Stomach (tissue), 4 donors: ENCODE measurements at regions not wholly inside any gene's neighbourhood (a gene's known extent, or its start where the extent isn't known, plus 50 kb on each side); places are given as distances from the start of the nearest gene placed in this dataset.

Experiments used
- POLR2A ChIP-seq, 4 donors: fragments of 450-650 bp; IDR thresholded peaks; one replicate each; pipeline ENCODE4 v1.6.1; 2016; ENCODE audit warnings: antibody characterized with exemption in 4 of 4, control low read depth in 2 of 4, mild to moderate bottlenecking in 1 of 4, moderate library complexity in 1 of 4
- POLR2AphosphoS5 ChIP-seq, 3 donors: sonication (generic); formaldehyde crosslinking; IDR thresholded peaks; one replicate each; pipeline ENCODE4 v1.6.1; 2016; ENCODE audit warnings: antibody characterized with exemption in 3 of 3
- TF ChIP-seq, protein P1 (sequence below), 7 experiments: fragments of 450-650 bp in 4 of 7; fragments of 200-600 bp in 3 of 7; sonication (generic) in 3 of 7; IDR thresholded peaks; one replicate each; pipeline ENCODE4 v1.5.1; 2016 to 2019; ENCODE audit warnings: antibody characterized with exemption in 7 of 7, control low read depth in 2 of 7, mild to moderate bottlenecking in 1 of 7

DNA sequence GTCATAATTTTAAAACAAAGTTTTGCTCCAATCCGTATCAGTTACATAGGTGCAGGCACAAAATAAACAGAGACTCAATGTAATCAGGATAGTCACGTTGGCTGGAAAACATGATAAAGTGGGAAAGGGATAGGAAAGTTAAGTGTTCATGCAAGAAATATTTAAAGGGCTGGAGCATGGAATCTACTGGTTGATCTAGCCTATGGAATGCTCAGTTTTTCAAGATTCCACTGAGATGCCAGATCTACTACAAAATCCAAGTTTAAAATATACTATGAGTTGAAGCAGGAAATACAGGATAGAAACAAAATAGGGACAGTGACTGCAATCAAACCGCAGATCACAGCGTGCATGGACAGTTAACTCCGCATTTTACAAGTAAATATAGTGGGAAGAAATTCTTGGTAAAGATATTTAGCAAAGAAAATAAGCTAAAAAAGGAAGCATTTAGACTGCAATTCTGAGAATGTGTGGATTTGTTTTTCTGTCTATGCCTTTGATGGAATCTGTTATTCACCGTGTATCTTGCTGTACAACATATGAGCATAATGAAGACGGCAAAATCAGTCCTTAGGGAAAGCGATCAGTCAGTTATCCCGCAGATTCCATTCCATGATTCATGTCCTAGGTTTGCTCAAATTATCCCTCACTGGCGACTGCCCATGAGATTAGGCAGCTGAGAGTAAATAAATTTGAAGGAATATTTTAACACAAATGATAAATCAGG, 1044.3 kb downstream of the FLRT2 start:
- TF ChIP-seq, protein P1, sequence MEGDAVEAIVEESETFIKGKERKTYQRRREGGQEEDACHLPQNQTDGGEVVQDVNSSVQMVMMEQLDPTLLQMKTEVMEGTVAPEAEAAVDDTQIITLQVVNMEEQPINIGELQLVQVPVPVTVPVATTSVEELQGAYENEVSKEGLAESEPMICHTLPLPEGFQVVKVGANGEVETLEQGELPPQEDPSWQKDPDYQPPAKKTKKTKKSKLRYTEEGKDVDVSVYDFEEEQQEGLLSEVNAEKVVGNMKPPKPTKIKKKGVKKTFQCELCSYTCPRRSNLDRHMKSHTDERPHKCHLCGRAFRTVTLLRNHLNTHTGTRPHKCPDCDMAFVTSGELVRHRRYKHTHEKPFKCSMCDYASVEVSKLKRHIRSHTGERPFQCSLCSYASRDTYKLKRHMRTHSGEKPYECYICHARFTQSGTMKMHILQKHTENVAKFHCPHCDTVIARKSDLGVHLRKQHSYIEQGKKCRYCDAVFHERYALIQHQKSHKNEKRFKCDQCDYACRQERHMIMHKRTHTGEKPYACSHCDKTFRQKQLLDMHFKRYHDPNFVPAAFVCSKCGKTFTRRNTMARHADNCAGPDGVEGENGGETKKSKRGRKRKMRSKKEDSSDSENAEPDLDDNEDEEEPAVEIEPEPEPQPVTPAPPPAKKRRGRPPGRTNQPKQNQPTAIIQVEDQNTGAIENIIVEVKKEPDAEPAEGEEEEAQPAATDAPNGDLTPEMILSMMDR (IDR thresholded peaks at IDR 0.05): no peak
- TF ChIP-seq POLR2AphosphoS5 (IDR thresholded peaks at IDR 0.05): no peak
- TF ChIP-seq POLR2A (IDR thresholded peaks at IDR 0.05): no peak
